Neural progenitor cell (in vitro differentiated cells): ENCODE measurements at regions not wholly inside any gene's neighbourhood (a gene's known extent, or its start where the extent isn't known, plus 50 kb on each side); places are given as distances from the start of the nearest gene placed in this dataset.

Experiments used
- DNase-seq: peaks from one replicate; pipeline ENCODE4 v3.0.0-alpha.2; 2016; ENCODE audit warnings: low spot score
- H2AFZ ChIP-seq: fragments of 200-600 bp; sonication (generic); replicated peaks from 2 replicates; pipeline ENCODE4 v1.6.1; 2016; ENCODE audit warnings: antibody characterized with exemption
- H3F3A ChIP-seq: fragments of 200-600 bp; sonication (generic); 2 replicates; pipeline ENCODE4 v1.6.1; 2016; ENCODE audit warnings: antibody characterized with exemption, low read depth
- H3K27ac ChIP-seq: fragments of 200-600 bp; sonication (generic); 2 replicates; pipeline ENCODE4 v1.5.1; 2016; ENCODE audit warnings: mild to moderate bottlenecking
- H3K27me3 ChIP-seq: fragments of 200-600 bp; sonication (generic); 2 replicates; pipeline ENCODE4 v1.6.1; 2016; ENCODE audit warnings: mild to moderate bottlenecking, moderate library complexity
- H3K36me3 ChIP-seq: fragments of 200-600 bp; sonication (generic); 2 replicates; pipeline ENCODE4 v1.5.1; 2016
- H3K4me1 ChIP-seq: fragments of 200-600 bp; sonication (generic); 2 replicates; pipeline ENCODE4 v1.6.1; 2016; ENCODE audit warnings: mixed run types
- H3K4me2 ChIP-seq: fragments of 200-600 bp; sonication (generic); 2 replicates; pipeline ENCODE4 v1.6.1; 2016
- H3K4me3 ChIP-seq: fragments of 200-600 bp; sonication (generic); 2 replicates; pipeline ENCODE4 v1.5.1; 2016
- H3K79me2 ChIP-seq: fragments of 200-600 bp; sonication (generic); 2 replicates; pipeline ENCODE4 v1.6.1; 2016; ENCODE audit warnings: low read depth
- H3K9ac ChIP-seq: fragments of 200-600 bp; sonication (generic); 2 replicates; pipeline ENCODE4 v1.6.1; 2016
- H3K9me3 ChIP-seq: fragments of 200-600 bp; sonication (generic); 2 replicates; pipeline ENCODE4 v1.5.1; 2016; ENCODE audit warnings: low read depth
- H4K20me1 ChIP-seq: fragments of 200-600 bp; sonication (generic); 2 replicates; pipeline ENCODE4 v1.6.1; 2016; ENCODE audit warnings: low read depth
- H3K27ac Mint-ChIP-seq: 3 replicates; pipeline ENCODE4 v1.8.0; 2021; ENCODE audit warnings: mixed read lengths
- H3K27me3 Mint-ChIP-seq: 2 replicates; pipeline ENCODE4 v1.8.0; 2022; ENCODE audit warnings: low read depth, mild to moderate bottlenecking, inconsistent platforms, moderate library complexity, mixed read lengths; ENCODE audit not compliant: insufficient read depth
- H3K36me3 Mint-ChIP-seq: 3 replicates; pipeline ENCODE4 v1.8.0; 2021; ENCODE audit warnings: mixed read lengths
- H3K4me1 Mint-ChIP-seq: 3 replicates; pipeline ENCODE4 v1.8.0; 2021; ENCODE audit warnings: mixed read lengths
- H3K4me3 Mint-ChIP-seq: 3 replicates; pipeline ENCODE4 v1.8.0; 2021; ENCODE audit warnings: mild to moderate bottlenecking, moderate library complexity, mixed read lengths
- H3K9me3 Mint-ChIP-seq: 3 replicates; pipeline ENCODE4 v1.8.0; 2020; ENCODE audit warnings: mixed read lengths
- EZH2 ChIP-seq: fragments of 200-600 bp; sonication (generic); IDR thresholded peaks from 2 replicates; pipeline ENCODE4 v1.6.1; 2017; ENCODE audit warnings: antibody characterized with exemption, mild to moderate bottlenecking, moderate library complexity
- EZH2phosphoT487 ChIP-seq: fragments of 200-600 bp; sonication (generic); IDR thresholded peaks from 2 replicates; pipeline ENCODE4 v1.6.1; 2017; ENCODE audit warnings: antibody characterized with exemption
- TF ChIP-seq, protein P1 (sequence below): fragments of 200-600 bp; sonication (generic); IDR thresholded peaks from 2 replicates; pipeline ENCODE4 v1.5.1; 2017; ENCODE audit warnings: antibody characterized with exemption, mild to moderate bottlenecking

DNA sequence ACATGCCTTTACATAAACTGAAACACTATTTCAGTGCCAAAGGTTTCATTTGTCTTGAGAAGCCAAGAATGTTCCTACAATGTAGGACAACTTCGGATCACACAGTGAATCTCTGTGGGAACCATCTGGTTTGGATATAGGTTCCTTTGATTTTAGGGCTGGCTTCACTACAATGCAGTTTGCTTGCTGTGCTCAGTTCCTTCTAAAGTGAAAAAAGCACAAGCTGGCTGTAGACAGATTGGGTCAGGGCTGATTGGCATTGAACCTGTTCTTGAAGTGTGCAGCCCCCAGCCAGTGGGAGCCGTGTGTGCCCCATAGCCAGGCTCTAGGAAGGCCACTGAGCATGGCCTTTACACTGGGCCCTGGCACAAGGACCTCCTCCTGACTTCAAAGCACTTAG, 167.9 kb upstream of the HNRNPA3 start:
- H3K4me1 ChIP-seq = no peaks in the 10 kb centered on the region
- H3F3A ChIP-seq = no peaks in the 10 kb centered on the region
- Mint-ChIP-seq H3K36me3 (no peaks in the 10 kb centered on the region), H3K27me3 (peaks cover 3% of the 10 kb centered on the region), H3K9me3 (no peaks in the 10 kb centered on the region), H3K4me1 (peaks cover 3% of the 10 kb centered on the region), H3K27ac (no peak overlapping the region), H3K4me3 (no peak overlapping the region)
- H3K9me3 ChIP-seq = no peaks in the 10 kb centered on the region
- H3K4me2 ChIP-seq = no peak overlapping the region
- H4K20me1 ChIP-seq = no peaks in the 10 kb centered on the region
- DNase-seq = no peak
- H3K4me3 ChIP-seq = no peak overlapping the region
- no peak overlapping the region for H3K9ac ChIP-seq
- TF ChIP-seq EZH2phosphoT487 (no peak), EZH2 (no peak)
- TF ChIP-seq, protein P1, sequence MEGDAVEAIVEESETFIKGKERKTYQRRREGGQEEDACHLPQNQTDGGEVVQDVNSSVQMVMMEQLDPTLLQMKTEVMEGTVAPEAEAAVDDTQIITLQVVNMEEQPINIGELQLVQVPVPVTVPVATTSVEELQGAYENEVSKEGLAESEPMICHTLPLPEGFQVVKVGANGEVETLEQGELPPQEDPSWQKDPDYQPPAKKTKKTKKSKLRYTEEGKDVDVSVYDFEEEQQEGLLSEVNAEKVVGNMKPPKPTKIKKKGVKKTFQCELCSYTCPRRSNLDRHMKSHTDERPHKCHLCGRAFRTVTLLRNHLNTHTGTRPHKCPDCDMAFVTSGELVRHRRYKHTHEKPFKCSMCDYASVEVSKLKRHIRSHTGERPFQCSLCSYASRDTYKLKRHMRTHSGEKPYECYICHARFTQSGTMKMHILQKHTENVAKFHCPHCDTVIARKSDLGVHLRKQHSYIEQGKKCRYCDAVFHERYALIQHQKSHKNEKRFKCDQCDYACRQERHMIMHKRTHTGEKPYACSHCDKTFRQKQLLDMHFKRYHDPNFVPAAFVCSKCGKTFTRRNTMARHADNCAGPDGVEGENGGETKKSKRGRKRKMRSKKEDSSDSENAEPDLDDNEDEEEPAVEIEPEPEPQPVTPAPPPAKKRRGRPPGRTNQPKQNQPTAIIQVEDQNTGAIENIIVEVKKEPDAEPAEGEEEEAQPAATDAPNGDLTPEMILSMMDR = no peak
- H3K27me3 ChIP-seq = no peaks in the 10 kb centered on the region
- H3K79me2 ChIP-seq = no peaks in the 10 kb centered on the region
- no peak overlapping the region for H2AFZ ChIP-seq
- H3K36me3 ChIP-seq = no peaks in the 10 kb centered on the region
- no peak overlapping the region for H3K27ac ChIP-seq

- H3K9me3 Mint-ChIP-seq = no peaks in the 10 kb centered on the region
- TF ChIP-seq EZH2 (no peak), EZH2phosphoT487 (no peak)
- TF ChIP-seq, protein P1 = no peak
- Histone ChIP-seq H3F3A (no peaks in the 10 kb centered on the region), H4K20me1 (no peaks in the 10 kb centered on the region), H3K9ac (no peak overlapping the region), H3K4me2 (no peak overlapping the region), H3K36me3 (no peaks in the 10 kb centered on the region), H3K4me1 (peaks cover 13% of the 10 kb centered on the region), H3K4me3 (no peak overlapping the region), H3K27ac (no peak overlapping the region), H3K9me3 (no peaks in the 10 kb centered on the region), H2AFZ (no peak overlapping the region), H3K79me2 (no peaks in the 10 kb centered on the region), H3K27me3 (no peaks in the 10 kb centered on the region)
- H3K27ac Mint-ChIP-seq = no peak overlapping the region
- no peak overlapping the region for H3K4me3 Mint-ChIP-seq
- peaks cover 15% of the 10 kb centered on the region for H3K4me1 Mint-ChIP-seq
- H3K27me3 Mint-ChIP-seq = peaks cover 4% of the 10 kb centered on the region
- no peak for DNase-seq
- no peaks in the 10 kb centered on the region for H3K36me3 Mint-ChIP-seq
These were observed 163.6 kb upstream of the HNRNPA3 start for GRCh38 chr2:177048981-177049380.

DNA sequence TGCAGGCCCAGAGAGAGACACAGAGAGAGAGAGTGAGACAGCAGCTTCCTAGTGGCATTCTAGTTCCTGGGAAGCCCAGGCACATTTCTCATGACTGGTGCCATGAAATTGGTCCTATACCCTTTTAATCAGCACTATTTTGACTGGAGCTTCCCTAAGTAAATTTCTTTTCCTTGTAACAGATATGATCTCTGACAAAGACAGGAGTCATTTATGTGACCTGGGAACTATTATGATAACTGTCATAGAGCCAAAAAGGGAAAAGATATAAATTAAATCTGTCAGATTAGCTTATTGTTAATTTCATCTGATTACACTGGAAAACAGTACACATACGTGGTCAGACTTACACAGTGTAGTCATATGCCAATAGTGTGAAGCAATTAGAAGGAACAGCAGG, 161.3 kb upstream of the HNRNPA3 start:
- no peaks in the 10 kb centered on the region for H3K36me3 Mint-ChIP-seq
- Histone ChIP-seq H2AFZ (no peak overlapping the region), H3K27ac (no peak overlapping the region), H3F3A (no peaks in the 10 kb centered on the region), H3K79me2 (no peaks in the 10 kb centered on the region), H3K4me1 (peaks cover 13% of the 10 kb centered on the region), H3K36me3 (no peaks in the 10 kb centered on the region), H3K27me3 (no peaks in the 10 kb centered on the region), H3K9ac (no peak overlapping the region), H3K9me3 (no peaks in the 10 kb centered on the region), H4K20me1 (no peaks in the 10 kb centered on the region), H3K4me3 (no peak overlapping the region), H3K4me2 (no peak overlapping the region)
- TF ChIP-seq, protein P1 = no peak
- no peak for TF ChIP-seq EZH2phosphoT487
- TF ChIP-seq EZH2 = no peak
- H3K4me1 Mint-ChIP-seq = peaks cover 17% of the 10 kb centered on the region
- H3K9me3 Mint-ChIP-seq = no peaks in the 10 kb centered on the region
- DNase-seq = no peak
- no peak overlapping the region for H3K4me3 Mint-ChIP-seq
- no peak overlapping the region for H3K27ac Mint-ChIP-seq
- H3K27me3 Mint-ChIP-seq = peaks cover 4% of the 10 kb centered on the region
